Central memory CD8-positive, alpha-beta T cell (primary cell): ENCODE measurements at regions not wholly inside any gene's neighbourhood (a gene's known extent, or its start where the extent isn't known, plus 50 kb on each side); places are given as distances from the start of the nearest gene placed in this dataset.

Experiments used
- ATAC-seq: fragments of 150-1000 bp; cut with Tn5 transposase; replicated peaks from 2 replicates; pipeline ENCODE4 v1.10.0; 2022; ENCODE audit warnings: mild to moderate bottlenecking, moderate FRiP score, moderate number of reproducible peaks; ENCODE audit not compliant: poor library complexity, severe bottlenecking; ENCODE audit errors: extremely low read depth
- DNase-seq, 2 donors: peaks; one replicate each; pipeline ENCODE4 v3.0.0; 2021; ENCODE audit warnings: low spot score in 2 of 2
- H3K27ac Mint-ChIP-seq: one replicate; pipeline ENCODE4 v1.8.0; 2022; ENCODE audit warnings: low read depth, mild to moderate bottlenecking, moderate library complexity, mixed read lengths
- H3K27me3 Mint-ChIP-seq: one replicate; pipeline ENCODE4 v1.8.0; 2022; ENCODE audit warnings: mixed read lengths
- H3K36me3 Mint-ChIP-seq: one replicate; pipeline ENCODE4 v1.8.0; 2022; ENCODE audit warnings: mild to moderate bottlenecking, moderate library complexity, mixed read lengths; ENCODE audit not compliant: insufficient read depth
- H3K4me1 Mint-ChIP-seq: one replicate; pipeline ENCODE4 v1.8.0; 2022; ENCODE audit warnings: mixed read lengths
- H3K4me3 Mint-ChIP-seq: one replicate; pipeline ENCODE4 v1.8.0; 2022; ENCODE audit warnings: mild to moderate bottlenecking, moderate library complexity, mixed read lengths
- H3K9me3 Mint-ChIP-seq: one replicate; pipeline ENCODE4 v1.8.0; 2022; ENCODE audit warnings: mixed read lengths

DNA sequence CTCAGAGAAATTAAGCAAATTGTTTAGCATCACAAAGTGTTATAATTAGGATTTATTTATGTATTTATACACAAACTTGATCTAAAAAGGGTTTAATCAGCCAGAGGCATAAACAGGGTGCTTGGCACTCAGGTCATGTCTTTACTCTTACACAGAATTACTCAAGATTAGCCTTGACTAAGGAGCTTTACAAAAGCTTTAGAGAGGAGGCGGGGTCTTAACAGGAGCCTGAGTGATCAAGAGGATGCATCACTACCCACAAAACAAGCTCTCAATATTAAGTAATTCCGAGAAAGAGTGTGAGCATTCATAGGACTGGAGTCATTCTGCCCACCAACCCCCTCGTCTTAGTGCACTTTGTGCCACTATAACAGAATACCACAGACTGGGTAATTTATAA is 103.0 kb downstream of the SPATA19 start:
- ATAC-seq, result no peak
- H3K4me1 Mint-ChIP-seq, result no peaks in the 10 kb centered on the region
- H3K27me3 Mint-ChIP-seq, result peaks cover 10% of the 10 kb centered on the region
- H3K4me3 Mint-ChIP-seq, result no peak overlapping the region
- no peak for DNase-seq
- H3K9me3 Mint-ChIP-seq, result peaks cover 12% of the 10 kb centered on the region
- H3K36me3 Mint-ChIP-seq, result no peaks in the 10 kb centered on the region
- no peak overlapping the region for H3K27ac Mint-ChIP-seq

DNA sequence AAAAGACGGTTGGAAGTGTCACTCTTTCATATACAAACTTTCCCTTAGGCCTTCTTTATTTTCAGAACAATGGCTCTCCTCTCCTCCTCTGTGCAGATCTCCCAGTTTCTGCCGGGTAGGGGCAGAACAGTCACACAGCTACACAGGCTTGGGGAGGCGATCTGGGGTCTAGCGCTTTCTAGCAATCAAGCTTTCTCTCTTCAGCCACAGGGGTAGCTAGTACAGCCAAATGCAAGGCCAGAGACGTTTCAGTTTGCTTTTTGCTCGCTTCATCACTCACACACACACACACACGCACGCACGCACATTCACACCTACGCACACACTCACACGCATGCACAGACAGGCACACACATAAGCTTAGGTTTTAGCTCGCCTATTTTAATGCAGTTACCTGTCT is 104.3 kb downstream of the SPATA19 start:
- Mint-ChIP-seq H3K27me3 (peaks cover 10% of the 10 kb centered on the region), H3K36me3 (no peaks in the 10 kb centered on the region), H3K4me3 (no peak overlapping the region), H3K9me3 (peaks cover 14% of the 10 kb centered on the region), H3K27ac (no peak overlapping the region), H3K4me1 (no peaks in the 10 kb centered on the region)
- ATAC-seq (no peak), DNase-seq (no peak)

DNA sequence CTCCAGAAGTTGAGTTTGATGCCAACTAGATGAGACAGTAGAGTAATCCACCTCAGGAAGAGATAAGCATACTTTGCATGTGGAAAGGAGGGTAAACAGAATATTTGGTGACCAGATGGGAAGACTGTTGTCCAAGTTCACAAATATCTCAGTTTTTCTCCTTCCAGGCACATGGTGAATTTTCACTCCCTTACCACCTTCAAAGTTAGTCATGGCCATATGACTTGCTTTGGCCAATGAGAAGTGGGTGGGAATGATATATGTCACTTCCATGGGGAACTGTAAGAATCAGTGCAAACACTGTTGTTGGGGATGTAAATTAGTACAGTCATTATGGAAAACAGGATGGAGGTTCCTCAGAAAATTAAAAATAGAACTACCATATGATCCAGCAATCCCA is 105.8 kb downstream of the SPATA19 start:
- Mint-ChIP-seq H3K4me3 (no peak overlapping the region), H3K4me1 (no peaks in the 10 kb centered on the region), H3K36me3 (no peaks in the 10 kb centered on the region), H3K9me3 (peaks cover 19% of the 10 kb centered on the region), H3K27me3 (peaks cover 14% of the 10 kb centered on the region), H3K27ac (no peak overlapping the region)
- ATAC-seq (no peak), DNase-seq (no peak)

DNA sequence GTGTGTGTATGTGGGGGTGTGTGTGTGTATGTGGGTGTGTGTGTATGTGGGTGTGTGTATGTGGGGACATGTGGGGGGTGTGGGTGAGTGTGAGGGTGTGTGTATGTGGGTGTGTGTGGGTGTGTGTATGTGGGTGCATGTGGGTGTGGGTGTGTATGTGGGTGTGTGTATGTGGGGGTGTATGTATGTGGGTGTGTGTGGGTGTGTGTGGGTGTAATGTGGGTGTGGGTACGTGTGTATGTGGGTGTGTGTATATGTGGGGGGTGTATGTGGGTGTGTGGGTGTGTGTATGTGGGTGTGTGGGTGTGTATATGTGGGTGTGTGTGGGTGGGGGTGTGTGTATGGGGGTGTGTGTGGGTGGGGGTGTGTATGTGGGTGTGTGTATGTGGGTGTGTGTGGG is 106.7 kb downstream of the SPATA19 start:
- H3K27ac Mint-ChIP-seq, result no peak overlapping the region
- H3K9me3 Mint-ChIP-seq, result peaks cover 19% of the 10 kb centered on the region

DNA sequence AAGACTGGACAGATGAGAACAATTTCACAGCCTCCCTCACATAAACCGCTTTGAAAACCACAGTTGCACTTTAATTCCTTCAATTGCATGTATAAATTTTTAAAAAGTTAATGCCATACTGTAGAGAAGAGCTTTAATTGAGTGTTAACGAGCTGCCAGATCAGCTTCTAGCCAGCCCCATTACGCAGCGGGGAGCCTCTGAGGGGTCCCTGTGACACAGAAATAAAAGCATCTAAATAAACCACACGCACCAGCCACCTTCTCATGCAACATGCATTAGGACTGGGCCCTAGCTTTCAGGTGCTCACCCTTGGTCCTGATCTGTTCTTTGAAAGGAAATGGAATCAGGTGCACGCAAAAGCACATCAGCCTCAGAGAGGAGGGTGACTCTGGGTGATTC is 111.7 kb downstream of the SPATA19 start:
- H3K9me3 Mint-ChIP-seq, result peaks cover 14% of the 10 kb centered on the region
- DNase-seq (no peak), ATAC-seq (no peak)
- H3K27me3 Mint-ChIP-seq, result peaks cover 17% of the 10 kb centered on the region
- no peaks in the 10 kb centered on the region for H3K4me1 Mint-ChIP-seq
- H3K4me3 Mint-ChIP-seq, result no peak overlapping the region
- H3K36me3 Mint-ChIP-seq, result no peaks in the 10 kb centered on the region
- no peak overlapping the region for H3K27ac Mint-ChIP-seq

More for the DNA sequence above, 106.7 kb downstream of the SPATA19 start:
- no peak overlapping the region for H3K4me3 Mint-ChIP-seq
- DNase-seq (no peak), ATAC-seq (no peak)
- no peaks in the 10 kb centered on the region for H3K4me1 Mint-ChIP-seq
- no peaks in the 10 kb centered on the region for H3K36me3 Mint-ChIP-seq
- H3K27me3 Mint-ChIP-seq, result peaks cover 15% of the 10 kb centered on the region

DNA sequence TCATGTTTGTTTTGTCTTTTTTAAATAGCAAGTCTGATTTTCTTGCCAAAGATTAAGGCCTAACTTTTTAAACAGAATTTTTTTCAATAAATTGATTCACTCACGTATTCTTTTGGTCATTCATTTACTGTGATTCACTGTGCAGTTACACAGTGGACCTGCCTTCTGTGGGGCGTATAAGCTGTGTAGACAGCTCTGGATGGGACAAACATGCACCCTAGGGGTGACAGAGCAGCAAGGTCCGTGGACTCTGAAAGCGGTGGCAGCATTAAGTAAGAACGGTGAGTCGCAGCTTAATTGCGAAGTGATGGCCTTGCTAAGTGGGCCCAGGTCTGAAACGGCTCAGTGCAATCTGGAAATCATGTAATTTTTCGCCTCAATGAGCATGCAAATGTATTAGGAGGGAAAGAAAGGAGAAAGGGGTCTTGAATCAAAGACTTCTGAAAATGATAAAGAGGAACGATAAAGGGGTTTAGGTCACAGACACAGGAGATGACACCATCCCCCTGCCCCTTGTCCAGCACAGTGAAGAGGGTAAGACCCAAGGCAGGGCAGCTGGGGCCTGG is 113.1 kb downstream of the SPATA19 start:
- no peak for ATAC-seq
- Mint-ChIP-seq H3K27me3 (peaks cover 17% of the 10 kb centered on the region), H3K36me3 (no peaks in the 10 kb centered on the region), H3K4me3 (no peak overlapping the region), H3K4me1 (no peaks in the 10 kb centered on the region), H3K27ac (no peak overlapping the region), H3K9me3 (peaks cover 7% of the 10 kb centered on the region)
- no peak for DNase-seq

DNA sequence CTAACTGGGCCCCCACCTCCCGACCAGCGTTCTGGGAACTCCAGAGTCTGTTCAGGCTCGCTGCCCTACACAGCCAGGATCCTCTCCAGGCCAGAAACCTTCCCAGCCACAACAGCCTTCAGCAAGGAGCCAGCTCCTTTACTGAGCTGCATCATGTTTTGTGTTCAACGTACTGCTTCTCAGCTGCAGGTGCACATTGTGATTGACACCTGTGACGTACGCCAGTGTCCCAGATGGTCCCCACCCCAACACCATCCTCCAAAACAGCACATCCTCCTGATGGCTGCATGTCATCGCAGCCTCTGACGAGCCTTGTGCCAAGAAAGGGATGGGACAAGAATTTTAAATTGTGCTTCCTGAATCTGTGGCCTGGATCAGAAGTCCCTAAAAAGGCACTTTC is 117.5 kb downstream of the SPATA19 start:
- no peaks in the 10 kb centered on the region for H3K4me1 Mint-ChIP-seq

DNA sequence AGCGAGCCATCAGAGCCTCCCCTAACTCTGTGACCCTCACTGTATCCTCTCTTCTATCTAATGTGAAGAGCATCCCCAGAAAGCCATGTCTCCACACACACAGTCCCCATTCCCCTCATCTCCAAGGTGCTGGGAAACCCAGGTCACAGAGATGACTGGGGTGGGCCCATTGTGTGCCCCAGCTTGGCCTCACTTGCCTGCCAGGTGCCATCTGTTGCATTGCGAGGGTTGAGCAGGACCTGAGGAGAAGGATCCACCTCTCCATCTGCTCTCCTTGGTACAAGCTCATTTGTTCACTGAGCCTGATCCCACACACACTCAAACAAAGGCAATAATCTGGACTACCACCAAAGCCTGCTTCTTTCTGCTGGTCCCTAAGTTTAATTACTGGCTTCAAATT is 118.8 kb downstream of the SPATA19 start:
- Mint-ChIP-seq H3K27ac (no peak overlapping the region), H3K36me3 (no peaks in the 10 kb centered on the region)
- DNase-seq, result no peak

More for the DNA sequence above, 117.5 kb downstream of the SPATA19 start:
- no peak overlapping the region for H3K4me3 Mint-ChIP-seq
- H3K36me3 Mint-ChIP-seq, result no peaks in the 10 kb centered on the region
- peaks cover 10% of the 10 kb centered on the region for H3K27me3 Mint-ChIP-seq
- H3K27ac Mint-ChIP-seq, result no peak overlapping the region
- ATAC-seq (no peak), DNase-seq (no peak)
- peaks cover 5% of the 10 kb centered on the region for H3K9me3 Mint-ChIP-seq

DNA sequence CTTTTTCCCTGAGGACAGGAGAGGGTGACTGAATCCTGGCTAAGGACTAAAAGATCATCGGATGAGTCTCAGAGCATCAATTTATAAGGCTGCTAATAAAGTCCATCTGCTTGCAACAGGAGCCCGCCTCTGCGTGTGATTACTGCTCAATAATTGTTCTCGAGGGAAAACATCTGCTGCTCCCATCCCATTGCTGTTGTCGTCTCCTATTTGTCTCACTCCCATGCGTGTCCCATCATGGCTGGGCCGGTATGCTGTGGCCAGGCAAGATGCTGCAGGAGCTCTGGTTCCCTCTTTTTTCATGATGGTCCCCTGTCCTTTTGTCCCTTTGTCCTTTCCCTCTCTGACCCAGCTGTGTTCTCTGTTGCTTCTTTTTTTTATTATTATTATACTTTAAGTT is 121.2 kb downstream of the SPATA19 start:
- Mint-ChIP-seq H3K27ac (no peak overlapping the region), H3K36me3 (no peaks in the 10 kb centered on the region)

More for the DNA sequence above, 118.8 kb downstream of the SPATA19 start:
- Mint-ChIP-seq H3K4me1 (no peaks in the 10 kb centered on the region), H3K27me3 (no peaks in the 10 kb centered on the region), H3K9me3 (peaks cover 5% of the 10 kb centered on the region), H3K4me3 (no peak overlapping the region)
- no peak for ATAC-seq

DNA sequence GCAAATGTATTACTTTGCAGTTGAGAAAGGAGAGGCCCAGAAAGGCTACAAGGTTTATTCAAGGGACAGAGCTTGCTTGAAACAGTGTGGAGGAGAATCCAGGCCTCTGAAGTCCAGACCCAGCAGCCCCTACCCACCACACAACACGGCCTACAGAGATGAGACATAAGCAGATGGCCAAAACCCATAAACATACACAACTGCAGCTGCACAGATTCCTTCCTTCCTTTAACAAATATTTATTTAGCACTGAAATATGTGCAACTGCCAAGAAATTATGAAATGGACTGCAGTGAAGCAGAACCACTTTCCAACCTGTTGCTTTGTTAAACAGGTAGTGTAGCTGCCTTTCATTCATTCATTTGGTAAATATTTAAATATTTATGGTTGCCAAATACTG is 122.3 kb downstream of the SPATA19 start:
- peaks cover 5% of the 10 kb centered on the region for H3K9me3 Mint-ChIP-seq
- no peak for DNase-seq
- H3K4me1 Mint-ChIP-seq, result no peaks in the 10 kb centered on the region
- H3K36me3 Mint-ChIP-seq, result no peaks in the 10 kb centered on the region
- H3K27ac Mint-ChIP-seq, result no peak overlapping the region
- peaks cover 9% of the 10 kb centered on the region for H3K27me3 Mint-ChIP-seq
- H3K4me3 Mint-ChIP-seq, result no peak overlapping the region
- no peak for ATAC-seq

More for the DNA sequence above, 121.2 kb downstream of the SPATA19 start:
- no peaks in the 10 kb centered on the region for H3K4me1 Mint-ChIP-seq
- H3K4me3 Mint-ChIP-seq, result no peak overlapping the region
- H3K27me3 Mint-ChIP-seq, result peaks cover 9% of the 10 kb centered on the region
- DNase-seq (no peak), ATAC-seq (no peak)
- peaks cover 5% of the 10 kb centered on the region for H3K9me3 Mint-ChIP-seq

DNA sequence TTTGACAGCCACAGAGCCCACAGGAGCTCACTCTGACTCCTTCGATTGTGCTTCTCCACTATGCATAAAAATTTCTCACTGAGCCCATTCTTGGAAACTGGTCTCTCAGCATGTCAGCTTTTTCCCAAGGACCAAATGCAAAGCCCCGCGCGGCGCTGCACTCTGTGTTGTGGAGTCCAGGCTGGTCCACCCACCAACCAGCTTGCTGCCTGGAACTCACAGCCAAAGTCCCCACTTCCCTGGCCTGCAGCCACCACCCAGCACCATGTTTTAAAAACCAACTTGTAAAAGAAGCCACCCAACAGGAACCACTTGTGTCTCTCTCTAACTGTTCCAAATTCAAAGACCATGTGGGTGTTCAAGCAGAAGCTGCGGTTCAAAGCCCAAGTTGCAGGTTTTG is 124.4 kb downstream of the SPATA19 start:
- no peak overlapping the region for H3K27ac Mint-ChIP-seq
- H3K4me3 Mint-ChIP-seq, result no peak overlapping the region
- ATAC-seq, result no peak
- no peak for DNase-seq
- peaks cover 5% of the 10 kb centered on the region for H3K9me3 Mint-ChIP-seq
- H3K36me3 Mint-ChIP-seq, result no peaks in the 10 kb centered on the region
- no peaks in the 10 kb centered on the region for H3K4me1 Mint-ChIP-seq
- H3K27me3 Mint-ChIP-seq, result peaks cover 9% of the 10 kb centered on the region

DNA sequence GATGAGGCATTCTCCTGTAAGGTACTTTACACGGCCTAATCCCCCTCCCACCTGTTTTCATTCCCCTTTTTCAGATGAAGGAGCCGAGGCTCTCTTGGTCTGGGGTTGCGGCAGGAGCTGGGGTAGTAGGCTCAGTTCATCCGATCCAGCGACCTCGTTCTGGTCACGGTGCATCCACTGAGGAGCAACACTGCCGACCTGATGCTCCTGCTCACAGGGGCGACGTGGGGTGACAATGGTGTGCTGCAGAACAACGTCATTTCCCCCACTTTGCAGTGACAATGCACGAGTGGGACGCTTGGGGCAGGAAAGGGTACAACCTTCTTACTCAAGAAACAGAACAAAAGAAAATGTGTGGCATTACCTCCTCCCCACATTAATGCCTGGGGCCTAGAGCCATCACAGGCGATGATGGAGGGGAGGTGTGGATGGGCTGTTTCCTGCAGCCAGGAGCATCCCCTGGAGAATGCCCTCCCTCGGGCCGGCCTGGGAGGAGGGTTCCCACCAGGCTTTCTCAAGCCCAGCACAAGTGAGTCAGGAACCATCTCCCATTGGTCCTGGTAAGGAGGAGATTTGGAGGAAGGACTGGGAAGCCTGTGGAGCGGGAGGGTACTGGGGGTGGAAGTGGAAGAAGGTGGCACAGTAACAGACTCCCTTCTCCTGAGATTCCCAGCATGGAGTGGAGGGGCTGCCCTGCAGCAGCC is 125.6 kb downstream of the SPATA19 start:
- peaks cover under 1% of the 10 kb centered on the region for H3K9me3 Mint-ChIP-seq
- H3K36me3 Mint-ChIP-seq, result no peaks in the 10 kb centered on the region
- peaks cover 9% of the 10 kb centered on the region for H3K27me3 Mint-ChIP-seq
- ATAC-seq (no peak), DNase-seq (no peak)
- H3K27ac Mint-ChIP-seq, result no peak overlapping the region
- H3K4me3 Mint-ChIP-seq, result no peak overlapping the region
- no peaks in the 10 kb centered on the region for H3K4me1 Mint-ChIP-seq

DNA sequence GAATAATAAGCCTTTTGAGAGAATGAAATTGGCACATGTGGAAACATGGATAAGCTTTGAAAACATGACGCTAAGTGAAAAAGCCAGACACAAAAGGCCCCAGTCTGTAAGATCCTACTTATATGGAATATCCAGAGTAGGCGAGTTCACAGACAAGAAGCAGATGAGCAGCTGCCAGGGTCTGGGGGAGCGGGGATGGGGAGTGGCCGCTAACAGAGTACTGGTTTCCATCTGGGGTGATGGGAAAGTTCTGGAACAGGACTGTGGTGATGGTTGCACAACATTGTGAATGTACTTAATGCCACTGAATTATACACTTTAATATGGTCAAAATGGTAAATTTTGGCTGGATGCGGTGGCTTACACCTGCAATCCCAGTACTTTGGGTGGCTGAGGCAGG is 126.5 kb downstream of the SPATA19 start:
- peaks cover 9% of the 10 kb centered on the region for H3K27me3 Mint-ChIP-seq
- DNase-seq (no peak), ATAC-seq (no peak)
- no peaks in the 10 kb centered on the region for H3K9me3 Mint-ChIP-seq
- no peak overlapping the region for H3K27ac Mint-ChIP-seq
- no peaks in the 10 kb centered on the region for H3K4me1 Mint-ChIP-seq
- no peak overlapping the region for H3K4me3 Mint-ChIP-seq
- H3K36me3 Mint-ChIP-seq, result no peaks in the 10 kb centered on the region
